ENCODE measurements at regions not wholly inside any gene's neighbourhood (a gene's known extent, or its start where the extent isn't known, plus 50 kb on each side); places are given as distances from the start of the nearest gene placed in this dataset.
"Not testable (repeated sequence)": the region's sequence is repeated elsewhere in the genome, so short reads cannot be mapped to it uniquely, and the experiment has no call there.

GRCh38 chr20:30811885-30812671 is 445.4 kb upstream of the DEFB115 start:
- peak; percentile 28 for DNase-seq

DNA sequence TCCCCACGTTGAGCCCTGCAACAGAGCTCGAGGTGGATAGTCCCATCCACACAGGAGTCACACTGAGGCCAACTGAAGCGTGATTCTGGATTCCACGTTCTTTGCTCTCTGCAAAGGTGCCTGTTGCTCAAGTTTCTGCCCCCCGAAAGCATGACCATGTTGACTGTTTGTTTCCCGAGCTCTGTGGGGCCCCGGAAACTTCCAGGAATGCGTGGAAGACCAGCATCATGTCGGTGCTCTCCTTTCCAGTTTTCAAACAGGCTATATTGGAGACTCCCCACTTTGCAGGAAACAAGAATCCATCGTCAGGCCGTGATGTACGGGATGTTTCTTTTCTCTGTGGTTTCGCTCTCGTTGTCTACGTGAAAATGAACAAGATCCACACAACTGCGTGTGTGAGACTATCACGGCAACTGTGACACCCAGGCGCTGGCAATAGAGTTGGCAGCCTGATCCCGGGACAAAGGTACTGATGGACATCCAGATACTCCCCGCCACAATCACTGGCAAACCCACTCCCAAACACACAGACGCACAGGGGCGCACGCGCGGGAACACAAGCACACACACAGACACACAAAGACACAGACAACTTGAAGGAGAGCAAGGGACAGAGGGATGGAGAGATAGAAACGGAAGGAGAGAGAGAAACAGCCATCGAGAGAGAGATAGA is 444.6 kb upstream of the DEFB115 start:
- DNase-seq = no peak

DNA sequence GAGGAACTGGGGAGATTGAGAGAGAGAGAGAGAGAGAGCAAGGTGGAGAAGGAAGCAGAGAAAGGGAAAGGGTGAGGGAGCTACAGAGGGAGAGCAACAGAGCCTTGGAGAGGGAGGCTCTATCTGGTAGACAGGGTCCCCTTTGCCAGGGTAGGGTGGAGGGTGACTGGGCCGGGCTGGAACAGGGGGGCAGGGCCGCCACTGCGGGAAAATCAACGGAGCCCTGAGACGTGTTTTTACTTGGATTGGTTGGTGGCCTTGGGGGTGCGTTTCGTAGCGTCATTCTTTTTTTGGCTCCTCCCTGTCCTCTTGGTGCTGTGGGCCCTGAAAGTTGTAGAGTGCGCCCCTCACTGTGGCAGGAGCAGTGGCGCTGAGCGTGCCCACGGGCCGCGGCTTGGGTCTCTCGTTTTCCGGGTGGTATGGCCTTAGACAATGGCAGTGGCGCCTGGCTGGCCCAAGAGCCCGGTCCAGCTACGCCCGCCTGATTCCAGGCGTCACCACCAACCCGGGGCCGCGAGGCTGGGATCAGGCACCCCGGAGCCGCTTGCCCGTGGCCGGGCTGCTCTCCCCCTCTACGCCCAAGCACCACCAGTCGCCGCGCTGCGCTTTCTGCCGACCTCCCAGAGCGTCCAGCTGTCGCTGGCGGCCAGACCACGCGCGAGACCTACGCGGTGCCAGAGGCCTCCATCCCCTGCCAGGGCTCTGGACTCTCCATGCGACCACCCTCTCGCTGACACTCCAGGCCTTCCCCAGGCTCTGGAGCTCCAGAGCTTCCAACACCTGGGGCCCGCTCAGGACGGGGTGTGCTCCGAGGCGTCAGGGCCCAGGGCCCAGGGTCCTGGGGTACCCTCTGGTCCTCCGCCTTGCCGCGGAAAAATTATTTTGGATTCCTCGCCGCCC is 443.8 kb upstream of the DEFB115 start:
- not testable (repeated sequence) for DNase-seq

GRCh38 chr20:30814312-30814639 is 443.2 kb upstream of the DEFB115 start:
- DNase-seq = not testable (repeated sequence)

DNA sequence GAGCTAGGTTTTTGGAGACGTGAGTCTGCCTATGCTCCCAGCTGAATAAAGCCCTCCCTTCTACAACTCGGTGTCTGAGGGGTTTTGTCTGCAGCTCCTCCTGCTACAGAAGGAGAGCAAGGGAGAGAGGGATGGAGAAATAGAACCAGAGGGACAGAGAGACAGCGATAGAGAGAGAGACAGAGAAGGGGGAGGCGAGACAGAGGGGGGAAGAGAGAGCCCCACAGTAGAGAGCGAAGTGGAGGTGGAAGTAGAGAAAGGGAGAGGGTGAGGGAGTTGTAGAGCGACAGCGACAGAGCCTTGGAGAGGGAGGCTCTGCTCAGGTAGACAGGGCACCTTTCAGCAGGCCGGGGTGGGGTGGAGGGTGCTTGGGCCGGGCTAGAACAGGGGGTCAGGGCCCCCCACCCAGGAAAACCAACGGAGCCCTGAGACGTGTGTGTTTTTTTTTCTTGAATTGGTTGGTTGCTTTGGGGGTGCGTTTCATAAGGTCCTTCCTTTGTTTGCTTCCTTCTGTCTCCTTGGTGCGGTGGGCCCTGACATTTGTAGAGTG is 442.4 kb upstream of the DEFB115 start:
- not testable (repeated sequence) for DNase-seq

- DNase-seq = no peak
These were observed 441.8 kb upstream of the DEFB115 start for GRCh38 chr20:30815577-30816181.

DNA sequence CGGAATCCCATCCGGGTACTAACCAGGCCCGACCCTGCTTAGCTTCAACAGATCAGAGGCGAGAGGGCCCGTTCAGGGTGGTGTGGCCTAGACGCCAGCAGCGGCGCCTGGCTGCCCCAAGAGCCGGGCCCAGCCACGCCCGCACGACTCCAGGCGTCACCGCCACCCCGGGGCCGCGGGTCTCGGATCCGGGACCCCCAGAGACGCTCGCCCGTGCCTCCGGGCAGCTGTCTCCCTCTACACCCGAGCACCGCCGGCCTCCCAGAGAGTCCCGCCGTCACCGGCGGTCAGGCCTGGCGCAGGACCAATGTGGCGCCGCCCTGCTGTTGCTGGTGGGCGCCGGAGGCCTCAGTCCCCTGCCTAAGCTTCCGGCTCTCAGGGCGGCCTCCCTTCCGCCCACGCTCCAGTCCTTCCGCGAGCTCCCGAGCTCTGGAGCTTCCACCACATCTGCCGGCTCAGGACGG is 441.2 kb upstream of the DEFB115 start:
- no peak for DNase-seq

GRCh38 chr20:30821615-30822014 is 435.8 kb upstream of the DEFB115 start:
- peak; percentile 16 for DNase-seq

DNA sequence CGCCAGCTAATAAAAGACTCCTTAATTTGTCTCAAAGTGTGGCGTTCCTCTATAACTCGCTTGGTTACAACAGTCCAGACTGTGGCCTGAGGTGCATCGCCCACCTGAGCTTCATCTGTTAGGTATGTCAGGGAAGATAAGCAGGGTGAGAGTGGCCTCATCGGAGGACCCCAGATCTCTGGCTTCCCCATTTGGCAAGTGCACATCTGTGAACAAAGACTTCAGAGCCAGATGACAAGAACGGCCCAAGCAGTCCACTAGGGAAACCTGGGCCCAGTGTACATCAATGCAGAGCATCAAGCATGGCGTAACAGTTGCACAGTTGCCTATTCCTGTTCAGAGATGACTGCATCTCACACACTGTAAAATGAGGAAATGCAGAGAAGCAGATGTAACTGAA is 432.8 kb upstream of the DEFB115 start:
- DNase-seq = not testable (repeated sequence)

DNA sequence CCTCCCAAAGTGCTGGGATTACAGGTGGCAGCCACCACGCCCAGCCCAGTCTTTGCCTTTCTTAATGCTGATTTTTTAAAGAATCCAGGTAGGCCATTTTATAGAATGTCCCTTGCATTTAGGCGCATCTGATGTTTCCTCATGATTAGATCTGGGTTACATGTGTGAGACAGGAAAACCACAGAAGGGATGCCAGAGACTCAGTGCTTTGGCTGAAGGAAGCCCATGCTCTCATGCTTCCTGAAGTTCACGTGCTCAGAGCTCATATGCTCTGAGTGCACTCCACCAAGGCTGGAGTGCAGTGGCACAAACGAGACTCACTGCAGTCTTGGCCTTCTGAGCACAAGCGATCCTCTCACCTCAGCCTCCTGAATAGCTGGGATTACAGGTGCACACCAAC is 411.5 kb upstream of the DEFB115 start:
- not testable (repeated sequence) for DNase-seq

DNA sequence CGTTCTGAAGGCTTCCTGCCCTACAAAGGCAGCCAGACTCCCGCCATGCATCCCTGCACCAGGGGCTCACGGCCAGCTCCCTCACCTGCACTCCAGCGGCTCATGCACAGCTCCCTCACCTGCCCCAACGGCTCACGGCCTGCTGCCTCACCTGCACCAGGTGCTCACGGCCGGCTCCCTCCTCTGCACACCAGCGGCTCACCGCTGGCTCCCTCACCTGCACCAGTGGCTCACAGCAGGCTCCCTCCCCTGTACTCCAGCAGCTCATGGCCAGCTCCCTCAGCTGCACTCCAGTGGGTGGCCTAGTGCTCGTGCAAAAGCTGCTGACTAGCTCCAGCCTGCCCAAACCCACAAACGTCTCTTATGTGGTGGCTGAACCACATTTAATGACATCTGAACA is 389.2 kb upstream of the DEFB115 start:
- not testable (repeated sequence) for DNase-seq

DNA sequence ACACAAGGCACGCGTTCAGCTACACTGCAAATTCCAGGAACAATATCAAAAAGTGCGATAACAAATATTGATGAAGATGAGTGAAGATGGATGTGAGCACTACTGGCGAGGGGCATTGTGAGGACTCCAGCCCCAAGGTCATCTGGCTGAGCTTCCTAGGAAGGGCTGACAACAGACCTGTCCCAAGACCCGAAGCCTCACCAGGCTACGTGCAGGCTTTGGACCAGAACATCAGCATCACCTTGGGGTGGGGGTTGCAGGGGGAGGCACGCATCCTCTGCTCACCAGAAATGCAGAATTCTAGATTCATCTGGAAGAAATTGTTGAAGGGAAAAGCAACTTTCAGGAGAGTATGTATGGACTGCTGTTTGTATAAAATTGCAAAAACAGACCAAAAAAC is 386.3 kb upstream of the DEFB115 start:
- DNase-seq = not testable (repeated sequence)

DNA sequence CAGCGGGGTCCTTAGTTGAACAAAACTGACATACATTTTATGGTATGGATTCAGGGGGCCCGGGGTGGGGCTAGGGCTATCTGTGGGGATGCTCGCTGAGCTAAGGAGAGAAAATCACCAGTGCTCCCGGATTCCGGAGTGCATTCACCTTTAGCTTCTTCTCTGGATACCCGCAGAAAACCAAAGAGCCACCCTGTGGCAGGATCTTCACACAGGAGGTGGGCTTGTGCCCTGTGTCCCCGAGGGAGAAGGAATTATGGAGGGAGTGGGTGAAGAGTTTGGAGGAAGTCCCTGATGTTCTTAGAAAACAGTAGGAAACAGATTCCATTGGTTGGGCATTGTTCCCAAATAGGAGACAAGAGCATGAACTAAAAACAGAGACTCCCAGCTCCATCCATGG is 385.2 kb upstream of the DEFB115 start:
- not testable (repeated sequence) for DNase-seq

DNA sequence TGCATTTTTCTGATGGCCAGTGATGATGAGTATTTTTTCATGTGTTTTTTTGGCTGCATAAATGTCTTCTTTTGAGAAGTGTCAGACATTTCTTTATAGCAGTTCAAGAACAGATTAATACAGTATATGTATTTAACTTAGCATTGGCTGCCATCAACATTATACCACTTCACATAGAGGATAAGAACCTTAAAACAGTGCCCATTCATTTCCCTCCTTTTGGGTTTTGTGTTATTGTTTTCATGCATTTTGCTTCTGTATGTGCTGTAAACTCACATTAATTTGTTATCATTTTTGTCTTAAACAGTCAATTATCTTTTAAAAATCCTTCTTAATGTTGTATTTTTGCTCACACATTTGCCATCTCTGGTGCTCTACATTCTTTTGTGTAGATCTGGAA is 381.6 kb upstream of the DEFB115 start:
- DNase-seq = not testable (repeated sequence)

- DNase-seq = not testable (repeated sequence)
These were observed 366.1 kb upstream of the DEFB115 start for GRCh38 chr20:30891400-30891799.

- DNase-seq = no peak
These were observed 364.7 kb upstream of the DEFB115 start for GRCh38 chr20:30892541-30893345.

- DNase-seq = not testable (repeated sequence)
These were observed 363.8 kb upstream of the DEFB115 start for GRCh38 chr20:30893346-30894314.

- not testable (repeated sequence) for DNase-seq
These were observed 362.6 kb upstream of the DEFB115 start for GRCh38 chr20:30894707-30895353.

- DNase-seq = not testable (repeated sequence)
These were observed 362.1 kb upstream of the DEFB115 start for GRCh38 chr20:30895354-30895711.
